HG03097 (cell line): ENCODE measurements at regions not wholly inside any gene's neighbourhood (a gene's known extent, or its start where the extent isn't known, plus 50 kb on each side); places are given as distances from the start of the nearest gene placed in this dataset.

Experiments
- ATAC-seq: cut with Tn5 transposase; IDR thresholded peaks from one replicate; pipeline ENCODE4 v1.9.1; 2021; ENCODE audit not compliant: unreplicated experiment, low FRiP score

GRCh38 chr15:70451821-70452653 is 311.3 kb downstream of the UACA start:
- ATAC-seq: no peak

- no peak for ATAC-seq
Measured at GRCh38 chr15:70450142-70450443, 313.3 kb downstream of the UACA start.

GRCh38 chr15:70449311-70450141 is 313.8 kb downstream of the UACA start:
- no peak for ATAC-seq

DNA sequence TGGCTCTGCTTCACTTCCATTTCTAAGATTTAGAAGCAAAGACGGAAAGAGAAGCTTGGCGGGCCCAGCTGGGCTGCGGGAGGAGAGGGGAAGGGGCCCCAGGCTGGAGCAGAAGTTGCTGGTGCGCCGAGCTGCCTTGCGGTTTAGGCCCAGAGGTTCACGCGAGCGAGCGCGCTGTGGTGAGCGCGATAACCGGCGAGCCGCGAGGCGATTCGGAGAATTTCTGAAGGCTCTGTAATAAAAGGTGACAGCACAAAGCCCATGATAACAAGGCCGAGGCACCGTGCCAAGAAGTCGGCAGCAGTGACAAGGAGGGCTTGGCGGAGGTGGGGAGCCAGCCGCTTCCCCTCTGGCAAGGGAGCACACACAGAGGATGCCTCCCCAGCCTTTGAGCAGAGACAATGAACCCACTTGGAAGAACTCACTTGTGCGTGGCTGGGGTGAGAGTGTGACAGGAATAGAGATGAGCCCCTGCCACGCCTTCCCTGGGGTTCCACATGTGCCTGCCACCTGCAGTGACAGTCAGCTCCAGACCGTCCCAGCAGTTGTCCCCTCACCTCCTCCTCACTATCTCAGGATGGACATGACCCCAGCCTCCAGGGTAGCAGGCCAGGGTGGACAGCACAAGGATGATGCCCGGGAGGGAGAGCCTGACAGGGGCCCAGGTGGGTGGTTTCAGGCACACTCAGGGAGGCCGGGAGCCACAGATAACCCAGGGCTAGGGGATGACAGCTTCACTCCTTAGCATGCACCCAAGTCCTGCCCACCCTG is 315.2 kb downstream of the UACA start:
- no peak for ATAC-seq

GRCh38 chr15:70447521-70447920 is 315.8 kb downstream of the UACA start:
- no peak for ATAC-seq

DNA sequence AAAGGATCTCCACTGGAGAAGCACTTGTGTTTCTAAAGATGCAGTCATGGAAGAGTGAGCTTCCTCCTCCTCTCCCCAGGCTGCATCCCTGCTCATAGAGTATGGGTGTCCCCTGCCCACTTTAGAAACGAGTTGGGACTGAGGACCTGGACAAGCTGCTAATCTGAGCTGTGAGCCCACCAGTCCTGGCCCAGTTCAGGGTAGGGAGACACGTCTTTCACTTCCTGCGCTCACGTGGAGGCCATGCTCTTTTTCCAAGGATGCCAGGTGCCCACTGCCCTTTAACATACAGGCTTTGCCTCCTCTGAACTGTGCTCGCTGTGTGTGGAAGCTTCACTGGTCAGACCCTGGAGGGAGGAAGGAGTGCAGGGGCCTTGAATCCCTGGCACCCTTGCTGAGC is 316.3 kb downstream of the UACA start:
- ATAC-seq: no peak

GRCh38 chr15:70443486-70444273 is 319.7 kb downstream of the UACA start:
- no peak for ATAC-seq

GRCh38 chr15:70442616-70443321 is 320.6 kb downstream of the UACA start:
- no peak for ATAC-seq

DNA sequence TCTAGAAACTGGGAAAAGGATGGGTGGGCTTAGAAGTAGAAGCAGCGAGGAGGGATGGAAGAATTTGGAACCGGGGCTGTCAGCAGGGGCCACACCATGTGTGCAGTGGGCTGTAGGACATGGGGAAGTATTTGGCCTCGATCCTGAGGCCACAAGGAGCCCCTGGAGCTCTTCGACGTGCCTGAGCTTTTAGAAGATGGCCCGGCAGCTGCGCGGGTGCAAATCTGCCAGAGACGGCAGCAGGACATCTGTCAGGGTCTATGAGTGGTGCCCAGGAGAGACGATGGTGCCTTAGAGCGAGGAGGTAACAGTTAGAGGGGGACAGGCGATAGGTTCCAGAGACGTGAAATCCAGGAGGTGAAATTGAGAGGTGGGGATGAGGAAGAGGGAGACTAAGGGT is 321.1 kb downstream of the UACA start:
- ATAC-seq: no peak

DNA sequence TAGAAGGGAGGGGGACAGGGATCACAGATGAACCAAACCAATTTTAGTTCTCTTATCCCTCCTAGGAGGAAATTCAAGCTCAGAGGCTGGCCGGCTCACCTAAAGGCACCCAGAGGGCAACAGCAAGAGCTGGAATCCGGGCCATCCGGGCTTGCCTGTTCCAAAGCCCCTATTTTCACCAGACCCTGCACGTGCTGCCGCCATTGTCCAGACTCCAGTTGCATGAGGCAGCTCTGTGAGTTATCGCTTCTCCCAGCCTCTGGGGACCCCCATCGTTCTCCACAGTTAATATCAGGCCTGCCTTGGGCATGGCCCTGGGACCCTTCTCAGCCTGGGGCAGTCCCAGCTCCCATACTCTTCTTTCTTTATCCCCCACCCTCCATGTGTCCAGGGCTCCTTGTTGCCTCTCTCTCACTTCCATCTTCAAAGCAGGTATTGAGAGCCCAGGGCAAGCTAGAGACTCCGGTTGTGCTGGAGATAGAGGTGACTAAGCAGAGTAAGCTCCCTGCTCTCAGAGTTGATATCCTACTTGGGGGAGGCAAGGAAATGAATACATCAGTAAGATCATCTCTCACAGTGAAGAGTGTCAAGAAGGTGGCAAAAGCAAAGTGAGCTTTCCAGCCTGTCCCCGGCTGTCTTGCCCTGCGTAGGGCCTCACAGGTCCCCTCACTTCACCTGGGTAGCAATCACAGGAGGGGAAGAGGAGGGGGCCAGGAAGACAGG is 322.8 kb downstream of the UACA start:
- ATAC-seq: no peak

GRCh38 chr15:70439880-70440279 is 323.5 kb downstream of the UACA start:
- ATAC-seq: no peak

DNA sequence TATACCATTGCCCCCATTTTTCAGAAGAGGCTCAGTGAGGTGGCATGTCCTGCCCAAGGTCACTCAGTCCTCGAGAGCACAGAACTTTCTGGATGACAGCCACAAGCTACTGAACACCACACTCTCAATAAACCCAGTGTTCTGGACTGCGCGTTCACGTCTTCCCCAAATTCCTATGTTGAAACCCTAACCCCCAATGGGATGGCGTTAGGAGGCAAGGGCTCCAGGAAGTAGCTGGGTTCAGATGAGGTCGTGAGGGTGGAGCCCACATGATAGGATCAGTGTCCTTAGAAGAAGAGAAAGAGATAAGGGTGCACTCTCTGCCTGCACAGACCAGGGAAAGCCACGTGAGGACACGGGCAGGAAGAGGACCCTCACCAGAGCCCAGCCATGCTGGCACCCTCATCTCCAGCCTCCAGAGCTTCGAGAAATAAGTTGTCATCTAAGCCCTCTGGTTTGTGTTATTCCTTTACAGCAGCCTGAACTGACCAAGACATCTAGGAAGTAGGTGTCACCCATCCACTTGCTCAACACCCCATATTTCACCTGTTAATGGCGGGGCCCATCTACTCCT is 324.0 kb downstream of the UACA start:
- ATAC-seq: no peak

- no peak for ATAC-seq
Measured at GRCh38 chr15:70438776-70439175, 324.6 kb downstream of the UACA start.

- ATAC-seq: no peak
Measured at GRCh38 chr15:70437882-70438451, 325.4 kb downstream of the UACA start.

DNA sequence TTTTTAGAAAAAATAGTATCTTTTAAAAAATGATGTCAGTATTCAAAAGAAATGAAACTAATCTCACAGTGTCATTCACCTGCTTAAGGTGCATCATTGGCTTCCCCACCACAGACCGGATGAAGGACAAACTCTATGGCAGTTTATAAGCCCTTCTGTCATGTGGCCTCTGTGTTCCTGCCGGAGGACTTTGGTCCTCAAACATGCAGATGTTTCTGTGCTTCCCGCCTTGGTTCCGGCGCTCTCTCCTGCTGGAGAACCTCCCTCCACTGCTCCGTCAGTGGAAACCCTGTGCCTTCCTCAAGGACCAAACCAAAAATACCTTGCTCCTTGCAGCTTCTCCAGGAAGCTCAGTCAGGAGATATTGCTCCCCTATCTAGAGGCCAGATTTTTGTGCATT is 326.3 kb downstream of the UACA start:
- no peak for ATAC-seq

- no peak for ATAC-seq
Measured at GRCh38 chr15:70436428-70436827, 326.9 kb downstream of the UACA start.

DNA sequence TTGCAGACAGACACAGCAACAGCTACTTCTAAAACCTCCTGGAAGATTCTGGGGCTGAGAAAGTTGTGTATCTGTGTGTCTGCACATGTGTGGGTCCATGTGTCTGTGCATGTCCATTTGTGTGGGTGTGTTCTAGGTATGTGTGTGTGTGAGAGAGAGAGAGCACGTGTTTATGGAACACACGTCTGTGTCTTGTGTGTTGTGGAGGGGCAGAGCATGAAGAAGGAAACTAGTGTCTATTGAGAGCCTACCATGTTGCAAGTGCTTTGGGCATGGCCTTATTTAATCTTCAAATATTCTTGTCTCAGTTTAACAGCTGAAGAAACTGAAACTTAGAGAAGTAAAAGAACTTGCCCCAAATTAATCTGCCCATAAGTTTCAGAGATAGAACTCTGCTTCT is 327.5 kb downstream of the UACA start:
- no peak for ATAC-seq

DNA sequence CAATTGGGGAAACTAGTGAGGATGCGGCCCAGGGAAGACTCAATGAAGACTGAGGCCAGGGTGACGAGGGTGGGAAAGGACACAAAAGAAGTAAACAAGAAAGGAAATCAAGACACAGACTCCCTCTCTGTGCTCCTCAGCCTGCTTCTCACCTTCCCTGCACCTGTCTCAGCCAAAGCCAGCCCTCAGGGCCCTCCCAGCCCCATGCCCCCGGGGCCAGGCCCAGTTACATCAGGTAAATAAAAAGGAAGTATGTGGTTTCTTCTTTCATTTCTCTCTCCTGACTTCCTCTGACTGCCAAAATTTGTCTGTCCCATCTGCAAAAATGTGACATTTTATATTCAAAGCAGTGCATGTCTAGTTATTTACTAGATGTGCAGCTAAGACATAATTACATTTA is 328.0 kb downstream of the UACA start:
- ATAC-seq: no peak
